ENCODE measurements at regions not wholly inside any gene's neighbourhood (a gene's known extent, or its start where the extent isn't known, plus 50 kb on each side); places are given as distances from the start of the nearest gene placed in this dataset.

DNA sequence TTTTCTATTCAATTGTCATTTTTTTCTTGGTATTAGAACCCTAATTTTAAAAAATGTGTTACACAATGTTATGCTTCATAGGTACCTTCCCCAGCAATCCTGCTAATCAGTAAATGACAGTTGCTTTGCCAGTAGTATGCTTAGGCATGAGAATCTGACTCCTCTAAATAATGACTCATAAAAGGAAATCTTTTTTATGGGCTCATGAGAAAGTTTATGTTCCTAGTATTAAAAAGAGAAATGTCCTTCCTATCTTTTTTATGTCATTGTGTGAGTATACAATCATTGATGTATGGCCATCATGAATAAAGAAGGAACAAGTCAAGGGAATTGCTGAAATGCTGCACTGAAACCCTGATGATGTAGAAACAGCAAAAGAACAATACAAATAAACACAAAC is 1237.7 kb upstream of the PCDH20 start:
- H3K4me3 ChIP-seq (ENCODE audit: low read length) = no peak overlapping the region
- no peak for DNase-seq (ENCODE audit: low read depth, low spot score)

DNA sequence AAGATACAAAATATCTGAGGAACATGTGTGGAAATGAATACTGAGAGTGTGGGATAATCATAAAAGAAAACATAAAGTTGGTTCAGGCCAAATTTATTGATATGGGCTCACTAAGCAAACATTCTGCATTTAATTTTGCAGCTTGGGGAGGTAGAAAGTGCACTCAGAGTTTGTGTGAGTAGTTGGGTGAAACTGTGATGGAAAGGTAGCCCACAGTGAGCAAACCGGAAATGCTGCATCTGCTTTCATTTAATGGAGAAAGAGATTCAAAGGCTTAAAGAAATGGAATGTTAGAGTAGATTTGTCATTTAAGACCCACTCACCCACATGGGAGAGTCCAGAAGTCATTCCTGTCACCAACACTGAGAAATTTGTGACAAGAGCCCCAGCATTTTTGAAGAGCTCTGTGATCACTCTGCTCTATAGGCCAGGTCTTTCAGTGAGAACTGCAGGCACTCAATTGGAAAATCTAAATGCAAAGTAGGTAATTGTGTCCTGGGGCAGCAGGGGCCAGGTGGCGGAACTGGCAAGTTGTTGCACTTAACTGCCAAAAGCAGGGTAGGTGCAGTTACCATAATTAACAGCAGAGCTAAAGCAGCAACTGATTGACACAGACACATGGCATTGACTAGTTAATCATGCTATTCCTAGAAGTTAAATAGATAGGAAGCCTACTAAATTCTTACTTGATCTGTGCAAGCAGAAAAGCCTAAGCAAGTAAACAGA is 1228.3 kb upstream of the PCDH20 start:
- no peak for DNase-seq (ENCODE audit: low read depth, low spot score)
- no peak overlapping the region for H3K4me3 ChIP-seq (ENCODE audit: low read length)

DNA sequence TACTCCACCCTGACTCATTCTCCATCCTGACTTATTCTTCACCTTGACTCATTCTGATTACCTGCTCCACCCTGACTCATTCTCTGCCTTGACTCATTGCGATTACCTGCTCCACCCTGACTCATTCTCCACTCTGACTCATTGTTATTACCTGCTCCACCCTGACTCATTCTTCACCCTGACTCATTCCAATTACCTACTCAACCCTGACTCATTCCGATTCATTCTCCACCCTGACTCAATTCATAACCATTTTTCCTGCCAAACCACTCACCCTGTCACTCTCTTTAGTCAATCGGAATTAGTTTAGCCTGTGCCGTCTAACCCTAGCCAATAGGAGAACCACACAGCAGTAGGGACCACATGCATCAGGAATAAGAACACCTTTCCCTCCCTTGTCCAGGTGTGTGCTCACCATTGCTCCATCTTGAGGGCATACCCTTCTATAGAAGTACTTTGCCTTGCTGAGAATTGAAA is 1227.4 kb upstream of the PCDH20 start:
- DNase-seq (ENCODE audit: low read depth, low spot score) = no peak
- no peak overlapping the region for H3K4me3 ChIP-seq (ENCODE audit: low read length)

DNA sequence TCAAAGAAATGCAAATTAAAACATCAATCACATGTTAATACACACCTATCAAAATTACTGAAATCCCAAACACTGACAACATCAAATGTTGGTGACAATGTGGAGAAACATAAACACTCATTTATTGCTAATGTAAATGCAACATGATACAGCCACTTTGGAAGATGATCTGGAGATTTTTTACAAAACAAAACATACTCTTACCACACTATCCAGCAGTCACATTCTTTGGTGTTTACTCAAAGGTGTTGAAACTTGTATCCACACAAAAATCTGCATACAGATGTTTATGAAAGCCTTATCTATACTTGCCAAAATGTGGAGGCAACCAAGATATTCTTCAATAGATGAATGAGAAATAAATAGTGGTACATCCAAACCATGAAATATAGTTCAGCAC is 1219.5 kb upstream of the PCDH20 start:
- no peak overlapping the region for H3K4me3 ChIP-seq (ENCODE audit: low read length)
- no peak for DNase-seq (ENCODE audit: low read depth, low spot score)

DNA sequence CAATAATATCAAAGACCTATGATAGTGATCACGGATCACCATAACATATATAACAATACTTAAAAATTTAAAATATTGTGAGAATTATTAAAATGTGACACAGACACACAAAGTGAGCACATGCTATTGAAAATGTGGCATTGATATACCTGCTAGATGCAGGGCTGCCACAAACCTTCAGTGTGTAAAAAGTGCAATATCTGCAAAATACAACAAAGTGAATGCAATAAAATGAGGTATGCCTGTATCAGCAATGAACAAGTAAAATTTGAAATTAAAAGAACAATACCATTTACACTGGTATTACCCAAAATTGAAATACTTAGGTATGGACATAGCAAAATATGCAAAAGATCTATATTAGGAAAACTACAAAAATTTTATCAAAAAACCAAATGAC is 1217.8 kb upstream of the PCDH20 start:
- H3K4me3 ChIP-seq (ENCODE audit: low read length) = no peak overlapping the region
- no peak for DNase-seq (ENCODE audit: low read depth, low spot score)

DNA sequence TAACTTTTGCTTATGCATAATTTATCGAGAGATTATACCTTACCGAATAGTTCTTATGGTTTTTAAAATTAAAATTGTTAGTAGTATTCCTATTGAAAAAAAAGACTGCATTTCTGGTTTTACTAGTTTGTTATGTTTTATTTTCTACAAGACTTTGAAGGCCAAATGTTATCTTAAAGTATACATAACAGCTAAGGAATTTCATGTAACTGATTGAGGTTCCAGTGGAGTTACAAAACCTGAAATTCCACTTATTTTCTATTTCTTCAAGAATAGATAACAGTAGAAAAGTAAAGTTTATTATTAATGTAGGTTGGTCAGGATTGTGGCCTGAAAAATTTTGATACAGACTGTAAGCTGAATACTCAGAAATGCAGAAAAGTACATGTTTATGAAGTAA is 1216.0 kb upstream of the PCDH20 start:
- H3K4me3 ChIP-seq (ENCODE audit: low read length) = no peak overlapping the region
- no peak for DNase-seq (ENCODE audit: low read depth, low spot score)

DNA sequence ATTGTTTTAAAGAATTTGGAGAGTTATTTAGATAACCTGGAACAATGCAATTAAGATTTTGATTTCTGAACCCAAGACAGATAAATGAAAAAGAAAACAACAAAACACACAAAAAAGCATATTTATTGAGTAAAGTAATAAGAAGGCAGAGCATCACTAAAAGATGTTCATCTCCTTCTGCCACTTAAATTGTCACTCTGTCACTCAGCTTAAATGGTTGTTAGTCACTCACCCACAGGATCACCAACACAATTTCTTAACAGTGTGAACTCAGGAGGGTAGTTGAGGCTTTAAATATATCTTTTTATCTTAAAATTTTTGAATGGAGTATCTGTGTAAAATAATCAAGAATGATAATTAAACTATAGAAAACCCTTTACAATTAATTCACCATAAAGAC is 1215.5 kb upstream of the PCDH20 start:
- DNase-seq (ENCODE audit: low read depth, low spot score) = no peak
- H3K4me3 ChIP-seq (ENCODE audit: low read length) = no peak overlapping the region

DNA sequence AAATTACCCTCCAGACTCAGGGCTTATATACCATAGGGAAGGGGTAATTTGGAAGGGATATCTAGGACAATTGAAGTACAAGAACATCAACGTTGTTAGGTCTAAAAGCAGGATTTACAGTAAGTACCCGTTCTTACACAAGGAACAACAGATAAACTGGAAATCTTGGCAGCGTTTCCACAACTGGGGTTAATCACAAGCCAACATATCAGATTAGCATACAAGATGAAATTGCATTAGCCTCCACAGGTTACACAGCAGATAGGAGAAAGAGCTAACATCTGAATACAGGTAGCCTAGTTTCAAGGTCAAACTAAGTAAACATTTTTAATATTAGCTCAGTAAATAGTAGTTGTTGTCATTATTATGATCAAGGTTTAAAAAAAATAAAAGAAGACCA is 1214.0 kb upstream of the PCDH20 start:
- no peak overlapping the region for H3K4me3 ChIP-seq (ENCODE audit: low read length)
- DNase-seq (ENCODE audit: low read depth, low spot score) = no peak

DNA sequence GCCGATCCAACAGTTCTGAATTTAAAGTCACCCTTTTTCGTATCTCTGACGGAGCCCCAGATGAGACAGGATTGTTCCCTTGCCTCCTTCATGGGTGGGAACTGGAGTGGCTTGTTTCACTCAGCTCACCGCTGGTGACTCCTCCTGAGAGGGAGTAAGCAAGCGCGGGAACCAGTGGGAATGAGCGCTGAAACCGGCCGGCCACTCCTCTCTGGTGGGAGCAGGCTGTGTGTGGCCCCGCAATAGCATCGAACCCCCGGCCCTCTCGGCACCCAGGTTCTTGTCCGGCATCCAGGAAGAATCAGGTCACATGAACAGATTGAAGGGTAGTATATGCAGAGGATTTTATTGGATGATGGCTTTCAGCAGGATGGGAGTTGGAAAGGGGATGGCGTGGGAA is 1211.6 kb upstream of the PCDH20 start:
- no peak for DNase-seq (ENCODE audit: low read depth, low spot score)
- no peak overlapping the region for H3K4me3 ChIP-seq (ENCODE audit: low read length)

DNA sequence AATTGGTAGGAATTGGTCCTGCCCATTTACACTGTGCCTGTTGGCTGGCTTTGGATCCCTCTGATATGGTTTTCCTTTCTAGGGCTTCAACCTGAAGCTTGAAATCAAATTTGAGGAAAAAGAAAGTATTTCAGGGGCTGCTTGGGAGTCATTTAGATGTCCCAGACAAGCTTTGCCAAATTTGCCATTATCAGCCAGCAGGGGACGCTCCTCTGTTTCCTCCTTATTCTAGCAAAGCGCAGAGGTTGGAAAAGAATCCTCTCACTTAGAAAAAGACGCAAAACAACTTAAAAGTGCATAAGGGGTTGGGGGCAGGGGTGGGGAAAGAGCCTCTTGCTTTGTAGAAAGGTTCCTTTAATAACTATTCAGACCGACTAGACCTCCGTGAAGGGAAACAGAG is 1211.1 kb upstream of the PCDH20 start:
- H3K4me3 ChIP-seq (ENCODE audit: low read length) = no peak overlapping the region
- peak; percentile 4 for DNase-seq (ENCODE audit: low read depth, low spot score)

DNA sequence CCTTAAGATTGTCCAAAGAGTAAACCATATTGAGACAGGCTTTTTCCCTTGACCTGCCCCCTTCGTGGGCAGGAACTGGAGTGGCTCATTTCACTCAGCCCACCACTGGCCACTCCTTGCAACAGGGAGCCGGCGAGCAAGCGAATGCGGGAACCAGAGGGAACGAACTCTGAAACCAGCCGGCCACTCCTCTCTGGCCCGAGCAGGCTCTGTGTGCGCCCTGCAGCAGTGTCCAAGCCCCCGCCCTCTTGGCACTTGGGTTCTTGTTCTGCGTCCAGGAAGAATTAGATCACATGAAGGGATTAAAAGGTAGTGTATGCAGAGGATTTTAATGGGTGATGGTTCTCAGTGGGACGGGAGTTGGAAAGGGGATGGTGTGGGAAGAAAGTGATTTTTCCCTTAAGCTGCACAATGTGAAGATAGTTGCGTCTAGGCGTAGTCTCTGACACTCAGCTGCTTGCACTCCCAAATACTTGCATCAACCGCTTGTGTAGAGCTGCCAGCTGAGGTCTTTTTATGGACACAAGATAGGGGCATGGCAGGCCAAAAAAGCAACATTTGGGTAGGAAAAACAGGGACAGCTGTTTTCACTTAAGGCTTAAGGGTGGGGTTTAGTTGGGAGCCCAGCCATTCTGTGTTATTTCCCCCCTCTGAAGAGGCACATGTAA is 1209.7 kb upstream of the PCDH20 start:
- no peak overlapping the region for H3K4me3 ChIP-seq (ENCODE audit: low read length)
- DNase-seq (ENCODE audit: low read depth, low spot score) = no peak

DNA sequence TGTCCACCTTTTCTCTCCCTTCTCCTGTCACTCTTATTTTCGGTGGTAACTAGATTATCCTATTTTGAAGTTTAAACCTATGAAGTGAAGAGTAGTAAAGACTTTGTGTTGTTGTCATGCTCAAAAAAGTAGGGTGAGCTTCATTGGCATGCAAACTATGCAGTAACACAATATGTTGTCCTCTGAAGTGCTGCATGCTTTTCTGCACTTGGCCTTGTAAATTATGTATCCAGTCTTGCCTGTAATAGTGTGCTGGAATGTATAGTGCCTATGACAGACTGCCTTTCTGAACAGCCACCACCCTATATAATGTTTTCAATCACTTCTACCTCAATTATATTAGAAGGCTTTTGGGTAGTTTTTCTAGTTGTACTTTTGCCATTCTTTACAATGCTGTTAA is 1198.2 kb upstream of the PCDH20 start:
- H3K4me3 ChIP-seq (ENCODE audit: low read length) = no peak overlapping the region
- DNase-seq (ENCODE audit: low read depth, low spot score) = no peak

DNA sequence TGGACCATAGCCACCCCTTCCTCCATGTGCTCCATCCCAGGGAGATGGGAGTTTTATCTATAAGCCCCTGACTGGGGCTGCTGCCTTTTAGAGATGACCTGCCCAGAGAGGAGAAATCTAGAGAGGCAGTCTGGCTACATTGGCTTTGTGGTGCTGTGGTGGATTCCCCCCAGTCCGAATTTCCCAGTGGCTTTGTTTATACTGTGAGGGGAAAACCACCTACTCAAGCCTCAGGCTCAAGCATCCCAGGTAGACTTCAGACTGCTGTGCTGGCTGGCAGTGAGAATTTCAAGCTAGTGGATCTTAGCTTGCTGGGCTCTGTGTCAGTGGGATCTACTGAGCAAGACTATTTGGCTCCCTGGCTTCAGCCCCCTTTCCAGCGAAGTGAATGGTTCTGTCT is 1195.7 kb upstream of the PCDH20 start:
- DNase-seq (ENCODE audit: low read depth, low spot score) = no peak
- no peak overlapping the region for H3K4me3 ChIP-seq (ENCODE audit: low read length)

DNA sequence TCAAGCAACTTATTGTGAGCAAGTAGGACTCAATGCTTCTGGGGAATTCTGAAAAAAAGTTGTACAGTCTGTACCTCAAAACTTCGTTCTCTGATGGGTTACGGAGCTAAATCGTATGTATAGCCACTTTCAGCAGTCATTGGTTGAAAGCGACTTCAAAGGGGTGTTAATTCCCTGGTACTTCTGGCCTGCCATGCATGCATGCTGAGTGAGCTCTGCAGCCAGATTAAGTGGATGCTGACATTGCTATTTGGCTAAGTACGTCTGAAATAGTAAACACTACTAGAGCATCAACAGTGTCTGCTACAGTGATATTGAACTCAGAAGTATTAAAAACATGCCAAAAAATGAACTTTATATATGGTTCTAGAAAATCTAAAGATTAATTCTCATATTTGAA is 1183.1 kb upstream of the PCDH20 start:
- no peak overlapping the region for H3K4me3 ChIP-seq (ENCODE audit: low read length)
- DNase-seq (ENCODE audit: low read depth, low spot score) = no peak

DNA sequence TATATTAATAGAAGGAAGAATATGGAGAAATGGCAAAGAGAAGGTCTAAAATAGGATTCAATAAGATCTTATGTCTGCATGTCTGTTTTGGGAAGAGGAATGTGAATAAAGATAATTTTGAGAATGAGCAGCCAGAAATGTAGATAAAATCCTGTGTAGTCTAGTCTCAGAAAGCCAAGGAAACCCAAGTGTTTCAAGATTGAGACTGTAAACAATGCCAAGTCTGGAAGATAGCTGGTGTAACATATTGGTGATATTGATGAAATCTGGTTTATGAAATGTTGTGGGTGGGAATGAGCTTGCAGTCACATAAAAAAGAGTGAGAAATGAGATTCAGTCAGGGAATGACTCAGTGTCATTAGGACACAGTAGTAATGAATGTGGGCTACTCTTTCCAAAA is 1180.3 kb upstream of the PCDH20 start:
- no peak overlapping the region for H3K4me3 ChIP-seq (ENCODE audit: low read length)
- DNase-seq (ENCODE audit: low read depth, low spot score) = no peak

DNA sequence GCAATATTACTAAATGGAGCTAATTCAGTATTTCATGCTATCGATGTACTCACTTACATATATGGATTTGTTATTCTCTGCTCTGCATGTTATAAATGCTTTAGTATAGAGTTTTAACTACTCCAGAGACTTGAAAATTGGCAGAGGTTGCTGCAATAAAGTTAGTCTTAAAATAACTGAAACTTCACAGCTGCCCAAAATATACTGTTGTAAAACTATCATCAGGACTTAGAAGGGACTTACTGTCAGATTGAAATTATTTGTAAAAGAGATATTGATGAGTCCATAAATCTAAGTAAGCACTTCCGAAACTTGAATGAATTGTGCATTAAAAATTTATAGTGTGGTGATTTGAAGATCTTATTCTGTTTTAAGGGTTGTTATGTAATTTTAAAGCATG is 1178.2 kb upstream of the PCDH20 start:
- DNase-seq (ENCODE audit: low read depth, low spot score) = no peak
- H3K4me3 ChIP-seq (ENCODE audit: low read length) = no peak overlapping the region

DNA sequence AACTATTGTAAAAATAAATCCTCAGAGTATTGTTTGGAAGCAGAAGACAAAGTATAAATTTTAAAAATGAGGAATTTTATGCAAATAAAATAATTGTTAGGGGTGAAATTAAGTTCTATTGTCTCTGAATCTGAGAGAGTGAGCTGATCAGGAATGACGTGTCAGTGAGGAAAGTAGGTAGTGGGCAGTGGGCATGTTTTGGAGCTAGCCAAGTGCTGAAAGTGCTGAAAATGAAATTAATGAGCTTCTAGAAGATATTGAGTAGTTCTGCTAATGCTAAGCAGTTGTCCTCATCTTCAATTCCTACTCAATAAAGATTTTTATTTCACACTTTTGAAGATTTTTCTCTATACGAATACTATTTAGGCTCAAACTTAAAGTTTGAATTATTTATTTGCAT is 1167.8 kb upstream of the PCDH20 start:
- no peak for DNase-seq (ENCODE audit: low read depth, low spot score)
- no peak overlapping the region for H3K4me3 ChIP-seq (ENCODE audit: low read length)

DNA sequence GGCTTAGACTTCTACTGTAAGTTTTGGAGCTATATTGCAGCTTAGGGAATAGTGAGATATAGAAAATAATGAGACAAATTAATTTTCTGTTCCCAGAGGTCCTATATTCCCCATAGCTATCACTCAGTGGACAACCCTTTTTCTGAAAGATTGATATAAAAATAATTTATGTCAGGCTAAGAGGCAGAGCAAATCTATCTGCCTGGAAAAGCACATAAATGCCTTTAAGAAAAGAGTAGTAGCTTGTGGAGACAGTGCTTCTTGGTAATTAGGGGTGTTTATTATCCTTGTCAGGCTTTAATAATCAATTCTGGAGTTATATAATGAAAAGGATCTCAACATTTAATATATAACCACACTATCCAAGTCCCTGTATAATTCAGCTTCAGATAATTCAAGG is 1162.8 kb upstream of the PCDH20 start:
- no peak overlapping the region for H3K4me3 ChIP-seq (ENCODE audit: low read length)
- DNase-seq (ENCODE audit: low read depth, low spot score) = no peak

DNA sequence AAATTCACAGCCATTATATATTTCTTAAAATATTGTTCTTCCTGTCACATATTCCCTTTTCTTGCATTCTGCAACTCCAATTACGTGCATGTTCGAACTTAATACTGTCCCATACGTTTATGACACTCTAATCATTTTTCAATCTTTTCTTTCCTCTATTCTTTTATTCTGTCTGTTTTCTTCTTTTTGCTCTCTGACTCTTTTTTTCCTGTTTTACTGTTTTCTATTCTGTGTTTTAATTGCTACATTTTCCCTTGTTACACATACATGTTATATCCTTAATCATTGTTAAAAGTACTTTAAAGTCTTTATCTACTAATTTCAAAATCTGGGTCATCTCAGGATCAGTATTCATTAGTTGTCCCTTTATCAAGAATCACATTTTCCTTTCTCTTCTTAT is 1149.1 kb upstream of the PCDH20 start:
- DNase-seq (ENCODE audit: low read depth, low spot score) = no peak
- no peak overlapping the region for H3K4me3 ChIP-seq (ENCODE audit: low read length)

DNA sequence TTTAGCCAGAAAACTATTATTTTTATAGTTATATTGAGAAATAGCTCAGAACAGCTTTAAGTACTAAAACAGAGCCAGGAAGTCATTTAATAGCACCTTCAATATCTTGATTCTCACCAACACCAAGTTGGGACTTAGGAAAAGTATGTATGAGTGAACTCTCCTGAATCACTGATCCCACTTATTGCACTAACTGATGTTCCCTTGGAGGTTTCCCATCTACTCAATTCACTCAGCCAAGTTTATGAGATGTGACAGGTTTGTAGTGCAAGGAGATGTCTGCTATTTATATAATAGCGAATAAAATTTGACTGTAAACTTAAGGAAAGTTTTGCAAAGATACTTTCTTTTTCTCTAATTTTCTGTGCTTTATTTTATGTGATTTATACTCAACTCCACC is 1147.6 kb upstream of the PCDH20 start:
- no peak for DNase-seq (ENCODE audit: low read depth, low spot score)
- H3K4me3 ChIP-seq (ENCODE audit: low read length) = no peak overlapping the region

DNA sequence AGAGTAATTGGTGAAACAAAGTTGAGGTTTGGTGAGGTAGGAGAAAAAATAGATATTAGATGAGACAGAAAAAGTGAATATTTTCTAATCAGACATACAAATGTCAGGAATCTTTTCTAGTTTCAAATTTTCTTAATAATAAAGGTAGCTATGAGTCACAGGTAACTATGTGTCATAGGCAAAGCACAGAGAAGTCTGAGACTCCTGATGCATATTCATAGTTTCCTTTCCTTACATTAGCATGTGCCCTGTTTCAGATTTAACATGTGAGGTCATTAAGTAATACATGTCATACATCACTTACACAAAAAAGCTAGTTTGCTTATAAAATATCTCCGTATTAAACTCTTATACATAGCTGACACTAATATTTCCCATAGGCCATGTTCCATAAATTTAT is 1141.3 kb upstream of the PCDH20 start:
- no peak overlapping the region for H3K4me3 ChIP-seq (ENCODE audit: low read length)
- DNase-seq (ENCODE audit: low read depth, low spot score) = no peak

Measured in Jurkat, Clone E6-1 (cell line).